Mucosa of rectum (tissue), 2 donors: ENCODE measurements at regions not wholly inside any gene's neighbourhood (a gene's known extent, or its start where the extent isn't known, plus 50 kb on each side); places are given as distances from the start of the nearest gene placed in this dataset.
"Not testable (repeated sequence)": the region's sequence is repeated elsewhere in the genome, so short reads cannot be mapped to it uniquely, and the experiment has no call there.

Source experiments
- H3K27ac ChIP-seq, 2 donors: one replicate each; pipeline ENCODE4 v1.7.0; 2013; ENCODE audit warnings: inconsistent platforms in 2 of 2, low read depth in 2 of 2, low read length in 2 of 2
- H3K27me3 ChIP-seq, 2 donors: one replicate each; pipeline ENCODE4 v1.7.0; 2013; ENCODE audit warnings: low read length in 2 of 2; ENCODE audit not compliant: control insufficient read depth in 2 of 2, insufficient read depth in 2 of 2
- H3K36me3 ChIP-seq, 2 donors: one replicate each; pipeline ENCODE4 v1.7.0; 2013; ENCODE audit warnings: low read length in 2 of 2; ENCODE audit not compliant: control insufficient read depth in 2 of 2, insufficient read depth in 2 of 2
- H3K4me1 ChIP-seq, 2 donors: one replicate each; pipeline ENCODE4 v1.7.0; 2013; ENCODE audit warnings: low read length in 2 of 2, mild to moderate bottlenecking in 1 of 2; ENCODE audit not compliant: control insufficient read depth in 2 of 2, insufficient read depth in 2 of 2
- H3K4me3 ChIP-seq, 2 donors: one replicate each; pipeline ENCODE4 v1.7.0; 2013; ENCODE audit warnings: low read length in 2 of 2
- H3K9ac ChIP-seq, 2 donors: one replicate each; pipeline ENCODE4 v1.7.0; 2013; ENCODE audit warnings: low read length in 2 of 2, low read depth in 1 of 2, mild to moderate bottlenecking in 1 of 2
- H3K9me3 ChIP-seq, 2 donors: one replicate each; pipeline ENCODE4 v1.7.0; 2013; ENCODE audit warnings: low read length in 2 of 2; ENCODE audit not compliant: control insufficient read depth in 2 of 2
- donor health status: healthy.
- donor health status: Normal muscosa, but diverticular disease.

DNA sequence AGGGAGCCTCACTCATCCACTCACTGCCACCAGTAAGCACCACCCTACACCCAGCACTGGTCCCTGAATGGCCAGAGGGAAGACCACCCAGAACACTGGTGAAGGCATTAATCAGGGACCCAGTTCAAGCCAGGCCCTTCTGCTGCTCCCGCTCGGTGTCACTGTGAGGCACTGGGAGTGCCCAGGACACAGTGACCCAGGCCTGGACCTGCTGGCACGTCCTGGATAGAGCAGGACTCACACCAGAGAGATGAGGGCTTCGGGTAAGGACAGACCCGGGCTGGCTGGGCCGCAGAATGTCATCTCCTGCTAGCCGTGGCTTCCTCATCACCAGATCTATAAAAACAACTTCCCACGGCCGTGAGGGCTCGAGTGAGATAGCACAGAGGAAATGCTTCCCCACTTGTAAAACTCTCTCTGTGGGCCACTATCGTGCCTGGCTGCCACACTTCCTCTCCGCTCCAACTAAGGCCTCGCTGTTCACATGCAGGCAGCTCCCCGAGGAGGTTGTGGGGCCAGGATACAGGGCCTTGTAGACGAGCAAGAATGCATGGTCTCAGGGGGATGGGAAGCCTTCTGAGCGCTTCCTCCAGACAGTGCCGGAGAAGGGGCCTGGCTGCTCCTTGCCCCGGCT lies 158.1 kb downstream of the NPIPB11 start:
- not testable (repeated sequence) for H3K4me1 ChIP-seq, H3K9ac ChIP-seq, H3K27me3 ChIP-seq, H3K4me3 ChIP-seq, H3K9me3 ChIP-seq, H3K36me3 ChIP-seq
- peak overlapping the region; percentile 20 to 58 for H3K27ac ChIP-seq

DNA sequence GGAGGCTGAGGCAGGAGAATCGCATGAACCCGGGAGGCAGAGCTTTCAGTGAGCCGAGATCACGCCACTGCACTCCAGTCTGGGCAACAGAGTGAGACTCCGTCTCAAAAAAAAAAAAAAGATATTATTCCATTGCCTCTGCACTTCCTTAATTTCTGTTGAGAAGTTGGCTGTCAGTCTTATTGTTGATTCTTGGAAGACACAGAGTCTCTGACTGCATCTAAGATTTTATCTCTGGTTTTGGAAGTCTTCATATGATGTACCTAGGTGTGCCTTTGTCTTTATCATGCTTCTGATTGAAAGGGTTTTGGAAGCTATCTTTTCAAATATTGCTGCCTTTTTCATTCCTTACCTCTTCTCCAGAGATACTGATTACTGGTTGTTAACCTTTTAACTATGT lies 160.4 kb downstream of the NPIPB11 start:
- not testable (repeated sequence) for H3K9ac ChIP-seq

DNA sequence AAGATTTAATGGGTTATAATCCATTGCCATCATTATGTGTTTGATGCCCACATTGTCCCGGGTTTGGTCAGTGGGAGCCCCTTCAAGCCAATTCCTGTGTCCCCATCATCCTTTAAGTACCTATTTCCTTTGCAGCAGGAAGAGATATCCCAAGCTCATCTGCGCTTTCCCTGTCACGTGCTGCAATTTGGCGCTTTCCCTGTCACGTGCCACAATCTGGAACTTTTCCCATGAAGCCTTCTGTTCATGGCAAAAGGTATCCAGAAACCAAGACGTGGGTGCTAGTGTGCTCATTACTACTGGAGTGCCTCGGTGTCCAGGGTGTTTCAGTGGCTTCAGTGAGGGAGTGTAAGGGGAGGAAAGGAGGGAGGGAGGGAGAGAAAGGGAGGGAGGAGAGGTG lies 168.5 kb downstream of the NPIPB11 start:
- Histone ChIP-seq H3K9me3 (no peaks in the 10 kb centered on the region), H3K27me3 (no peaks in the 10 kb centered on the region), H3K4me3 (no peak overlapping the region), H3K9ac (no peak overlapping the region), H3K4me1 (no peaks in the 10 kb centered on the region), H3K27ac (no peak overlapping the region), H3K36me3 (no peaks in the 10 kb centered on the region)

More for the DNA sequence above, 160.4 kb downstream of the NPIPB11 start:
- H3K36me3 ChIP-seq, H3K27me3 ChIP-seq, H3K27ac ChIP-seq, H3K4me1 ChIP-seq, H3K9me3 ChIP-seq, H3K4me3 ChIP-seq: not testable (repeated sequence)

DNA sequence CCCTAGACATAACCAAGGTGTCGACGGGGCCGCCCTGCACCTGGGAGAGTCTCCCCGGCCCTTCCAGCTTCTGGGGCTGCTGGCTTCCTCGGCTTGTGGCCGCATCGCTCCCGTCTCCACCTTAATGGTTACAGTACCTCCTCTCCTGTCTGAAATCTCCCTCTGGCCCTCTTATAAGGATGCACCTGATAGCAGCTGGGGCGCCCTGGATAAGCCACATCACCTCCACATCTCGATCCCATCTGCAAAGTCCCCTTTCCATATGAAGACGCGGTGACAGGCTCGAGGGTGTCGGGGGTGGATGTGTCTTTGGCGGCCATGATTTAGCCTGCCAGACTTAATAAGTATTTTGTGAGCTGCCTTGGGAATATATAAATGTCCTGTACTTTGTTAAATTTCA lies 169.0 kb downstream of the NPIPB11 start:
- H3K4me1 ChIP-seq, H3K9me3 ChIP-seq, H3K27me3 ChIP-seq, H3K4me3 ChIP-seq, H3K9ac ChIP-seq, H3K27ac ChIP-seq, H3K36me3 ChIP-seq: not testable (repeated sequence)

DNA sequence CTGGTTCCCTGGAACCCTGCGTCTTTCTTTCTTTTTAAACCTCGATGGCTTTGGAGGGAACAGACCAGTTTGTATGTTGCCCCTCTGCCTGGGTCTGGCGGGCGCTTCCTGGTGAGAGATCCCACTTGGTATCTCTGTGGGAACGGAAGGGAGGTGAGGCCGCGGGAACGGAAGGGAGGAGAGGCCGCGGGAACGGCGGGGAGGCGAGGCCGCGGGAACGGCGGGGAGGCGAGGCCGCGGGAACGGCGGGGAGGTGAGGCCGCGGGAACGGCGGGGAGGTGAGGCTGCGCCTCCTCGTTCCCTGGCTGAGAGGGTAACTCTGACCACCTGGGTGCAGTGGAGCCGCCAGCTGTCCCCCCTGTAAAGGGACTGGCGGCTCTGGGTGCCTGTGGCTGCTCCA lies 169.5 kb downstream of the NPIPB11 start:
- H3K9me3 ChIP-seq, H3K4me3 ChIP-seq, H3K36me3 ChIP-seq, H3K27ac ChIP-seq, H3K9ac ChIP-seq, H3K27me3 ChIP-seq, H3K4me1 ChIP-seq: not testable (repeated sequence)

DNA sequence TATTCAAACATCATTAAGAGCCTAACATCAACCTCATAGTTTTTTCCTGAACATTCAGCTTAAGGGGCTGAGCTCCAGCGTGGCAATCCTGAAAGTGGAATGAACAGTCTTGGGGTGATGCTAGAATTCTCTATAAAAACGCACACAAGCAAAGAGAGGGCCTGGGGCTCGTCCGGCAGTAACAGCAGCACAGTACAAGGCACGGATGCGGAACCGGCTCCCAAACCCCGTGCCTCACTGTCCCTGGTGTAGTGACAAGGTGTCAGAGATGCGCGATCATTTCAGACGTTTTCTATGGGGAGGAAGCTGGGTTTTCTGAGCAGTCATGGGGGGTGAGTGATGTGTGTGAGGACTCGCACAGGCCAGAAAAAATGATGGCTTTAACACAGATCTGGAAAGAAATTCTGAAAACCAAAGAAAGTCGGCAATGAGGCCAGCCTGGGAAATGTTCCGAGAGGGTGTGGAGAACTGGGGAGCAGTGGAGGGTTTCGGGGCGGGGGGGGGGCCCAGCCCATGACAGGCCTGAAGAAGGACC lies 170.6 kb downstream of the NPIPB11 start:
- not testable (repeated sequence) for H3K9ac ChIP-seq, H3K36me3 ChIP-seq, H3K4me3 ChIP-seq, H3K27me3 ChIP-seq, H3K9me3 ChIP-seq, H3K27ac ChIP-seq, H3K4me1 ChIP-seq

DNA sequence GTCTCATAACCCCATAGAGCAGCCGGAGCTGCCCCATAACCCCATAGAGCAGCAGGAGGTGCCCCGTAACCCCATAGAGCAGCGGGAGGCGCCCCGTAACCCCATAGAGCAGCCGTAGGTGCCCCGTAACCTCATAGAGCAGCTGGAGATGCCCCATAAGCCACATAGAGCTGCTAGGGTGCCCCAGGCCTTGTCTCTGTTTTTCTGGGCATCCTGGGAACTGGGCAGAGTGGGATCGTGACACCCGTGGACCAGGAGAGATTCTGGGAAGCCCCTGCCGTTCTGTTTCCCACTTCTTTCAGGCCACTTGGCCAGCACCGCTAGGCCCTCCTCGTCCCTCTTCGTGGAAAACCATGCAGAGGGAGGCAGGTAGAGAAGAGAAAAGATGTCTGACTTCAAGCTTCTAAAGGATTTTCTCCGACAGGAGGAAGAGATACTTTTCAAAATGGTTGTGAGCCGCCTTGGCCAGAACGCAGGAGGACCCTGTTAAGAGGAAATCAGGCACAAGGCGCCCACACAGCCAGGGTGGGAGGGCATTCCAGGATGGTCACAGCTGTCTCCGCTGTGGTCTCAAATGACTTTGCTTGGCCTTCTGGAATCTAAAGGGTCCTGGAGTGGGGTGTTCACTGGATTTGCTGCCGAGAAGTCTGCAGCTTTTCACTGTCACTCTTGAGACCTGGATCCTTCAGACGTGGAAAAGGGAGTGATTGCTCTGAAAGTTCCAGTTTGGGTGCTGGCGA lies 171.8 kb downstream of the NPIPB11 start:
- H3K9ac ChIP-seq, H3K9me3 ChIP-seq, H3K36me3 ChIP-seq, H3K4me1 ChIP-seq, H3K27me3 ChIP-seq, H3K4me3 ChIP-seq, H3K27ac ChIP-seq: not testable (repeated sequence)

DNA sequence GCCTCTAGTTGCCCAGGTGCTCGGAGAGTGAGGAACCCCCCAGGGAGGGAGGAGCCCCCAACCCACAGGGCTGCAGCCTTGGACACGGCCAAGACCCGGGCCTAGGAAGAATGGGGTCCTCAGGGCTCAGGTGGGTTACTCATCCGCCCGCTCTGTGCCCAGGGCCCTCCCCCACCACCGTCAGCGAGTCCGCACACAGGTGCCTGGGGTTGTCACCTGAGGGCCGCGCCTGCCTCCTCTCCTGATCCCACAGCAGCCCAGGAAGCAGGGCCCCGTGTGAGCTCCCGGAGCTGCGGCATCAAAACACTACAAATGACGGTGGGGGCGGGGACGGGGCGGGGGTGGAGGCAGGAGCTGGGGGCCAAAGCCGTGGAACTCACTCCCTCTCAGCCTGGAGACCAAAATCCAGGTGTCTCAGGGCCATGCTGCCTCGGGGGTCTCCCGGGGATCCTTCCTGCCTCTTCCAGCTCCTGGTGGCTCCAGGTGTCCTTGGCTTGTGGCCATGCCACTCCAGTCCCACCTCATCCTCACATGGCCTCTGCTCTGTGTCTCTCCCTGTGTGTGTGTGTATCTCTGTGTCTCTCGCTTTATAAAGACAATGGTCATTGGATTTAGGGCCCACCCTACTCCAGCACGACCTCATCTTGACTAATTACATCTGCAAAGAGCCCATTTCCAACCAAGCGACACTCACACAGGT lies 172.7 kb downstream of the NPIPB11 start:
- H3K4me1 ChIP-seq, H3K27me3 ChIP-seq, H3K9me3 ChIP-seq, H3K27ac ChIP-seq, H3K9ac ChIP-seq, H3K36me3 ChIP-seq, H3K4me3 ChIP-seq: not testable (repeated sequence)

DNA sequence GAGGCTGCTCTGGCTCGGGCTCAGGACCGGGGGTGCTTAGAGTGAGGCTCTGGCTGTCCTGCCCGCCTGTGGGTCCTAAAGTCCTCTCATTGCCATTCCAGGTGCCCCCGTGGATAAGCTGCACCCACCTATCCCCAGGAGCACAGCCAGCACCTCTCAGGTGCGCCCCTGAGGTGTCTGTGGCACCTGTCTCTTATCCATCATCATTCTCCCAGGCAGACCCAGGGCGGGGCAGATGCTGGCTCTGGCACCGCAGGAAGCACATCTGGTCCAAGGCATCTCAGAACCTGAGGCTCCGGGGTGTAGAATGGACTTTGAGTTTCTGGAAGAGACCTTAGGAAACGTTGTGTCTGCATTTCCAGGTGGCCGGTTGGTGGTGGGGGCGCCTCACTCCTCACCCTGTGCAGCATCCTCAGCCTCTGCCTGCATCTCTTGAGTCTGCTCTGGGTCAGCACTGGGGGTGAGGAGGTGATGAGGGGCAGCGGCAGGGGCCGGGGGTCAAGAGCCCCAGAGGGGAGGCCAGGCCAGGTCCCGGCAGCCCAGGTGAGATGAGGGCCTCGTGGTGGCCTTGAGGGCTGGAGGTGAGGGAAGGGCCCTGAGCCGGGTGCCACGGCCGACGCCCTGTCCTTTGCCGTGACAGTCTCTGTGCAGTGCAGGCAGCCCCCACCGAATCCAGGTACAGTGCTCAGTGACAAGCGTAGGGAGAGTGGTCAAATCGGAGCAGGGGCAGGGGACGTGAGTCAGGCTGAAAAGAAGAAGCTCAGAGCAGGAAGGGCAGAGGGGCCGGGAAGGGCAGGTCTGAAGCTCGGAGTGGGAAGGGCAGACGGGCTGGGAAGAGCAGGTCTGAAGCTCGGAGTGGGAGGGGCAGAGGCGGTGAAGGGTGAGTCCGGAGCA lies 173.5 kb downstream of the NPIPB11 start:
- Histone ChIP-seq H3K4me3 (no peak overlapping the region), H3K4me1 (peaks cover 3 to 7% of the 10 kb centered on the region in 2 donors), H3K27me3 (no peaks in the 10 kb centered on the region), H3K27ac (no peak overlapping the region), H3K9ac (no peak overlapping the region), H3K9me3 (no peaks in the 10 kb centered on the region), H3K36me3 (no peaks in the 10 kb centered on the region)
